IMR-90 (cell line): ENCODE measurements at regions not wholly inside any gene's neighbourhood (a gene's known extent, or its start where the extent isn't known, plus 50 kb on each side); places are given as distances from the start of the nearest gene placed in this dataset.

ENCODE experiments used
- CEBPB ChIP-seq: IDR thresholded peaks from 2 replicates; pipeline ENCODE4 v1.6.1; 2012; ENCODE audit warnings: low read depth, low read length, improper control_type of control experiment
- CTCF ChIP-seq: conservative IDR thresholded peaks from 2 replicates; pipeline ENCODE4 v1.5.1; 2012; ENCODE audit warnings: mild to moderate bottlenecking, low read depth, low read length, improper control_type of control experiment
- FOS ChIP-seq: fragments of 150-350 bp; IDR thresholded peaks from 2 replicates; pipeline ENCODE4 v1.6.1; 2016; ENCODE audit warnings: low read depth, low read length
- MXI1 ChIP-seq: IDR thresholded peaks from 2 replicates; pipeline ENCODE4 v1.6.1; 2012; ENCODE audit warnings: low read depth, mild to moderate bottlenecking, low read length, moderate library complexity, borderline replicate concordance
- RFX5 ChIP-seq: IDR thresholded peaks from 2 replicates; pipeline ENCODE4 v1.8.0; 2012; ENCODE audit warnings: low read depth, mild to moderate bottlenecking, low read length, moderate library complexity
- TF ChIP-seq, protein P1 (sequence below): fragments of 150-350 bp; IDR thresholded peaks from 2 replicates; pipeline ENCODE4 v1.6.1; 2017; ENCODE audit warnings: mild to moderate bottlenecking, antibody characterized with exemption, low read length, low read depth

GRCh38 chr5:31113101-31113500 lies 80.4 kb upstream of the CDH6 start:
- TF ChIP-seq CEBPB, result no peak
- no peak for TF ChIP-seq FOS
- TF ChIP-seq RFX5, result no peak
- no peak for TF ChIP-seq CTCF
- TF ChIP-seq, protein P1, sequence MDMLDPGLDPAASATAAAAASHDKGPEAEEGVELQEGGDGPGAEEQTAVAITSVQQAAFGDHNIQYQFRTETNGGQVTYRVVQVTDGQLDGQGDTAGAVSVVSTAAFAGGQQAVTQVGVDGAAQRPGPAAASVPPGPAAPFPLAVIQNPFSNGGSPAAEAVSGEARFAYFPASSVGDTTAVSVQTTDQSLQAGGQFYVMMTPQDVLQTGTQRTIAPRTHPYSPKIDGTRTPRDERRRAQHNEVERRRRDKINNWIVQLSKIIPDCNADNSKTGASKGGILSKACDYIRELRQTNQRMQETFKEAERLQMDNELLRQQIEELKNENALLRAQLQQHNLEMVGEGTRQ, result no peak
- no peak for TF ChIP-seq MXI1
